Caco-2 (cell line): ENCODE measurements at regions not wholly inside any gene's neighbourhood (a gene's known extent, or its start where the extent isn't known, plus 50 kb on each side); places are given as distances from the start of the nearest gene placed in this dataset.

ENCODE experiments used
- BruUV-seq: library from RNA; stranded (reverse); fragments of 400-500 nt; replicated peaks from 2 replicates; lab custom pipeline; 2021; lab: Mats Ljungman, UMichigan
- CTCF ChIA-PET: fragments of 300-600 bp; sonication (Branson Sonifier 250); formaldehyde crosslinking; loops from one replicate; lab custom pipeline; 2022; ENCODE audit warnings: antibody characterized with exemption; lab: Charles Lee
- POLR2A ChIA-PET: fragments of 300-600 bp; sonication (Branson Sonifier 250); formaldehyde crosslinking; loops from one replicate; lab custom pipeline; 2022; ENCODE audit warnings: antibody characterized with exemption; lab: Charles Lee
- DNase-seq, 2 experiments: peaks; one replicate each; pipeline versions ENCODE4 v3.0.0 to v3.0.0-alpha.2; 2020 to 2022
- H3K27me3 ChIP-seq: replicated peaks from 2 replicates; pipeline ENCODE4 v1.6.0; 2011; ENCODE audit warnings: low read length; ENCODE audit not compliant: control insufficient read depth, insufficient read depth
- H3K36me3 ChIP-seq: 2 replicates; pipeline ENCODE4 v1.5.1; 2011; ENCODE audit warnings: low read length; ENCODE audit not compliant: control insufficient read depth, insufficient read depth
- H3K4me1 ChIP-seq: fragments of 250-450 bp; sonication (Bioruptor Pico); 2 replicates; pipeline ENCODE4 v1.5.1; 2020; ENCODE audit warnings: mild to moderate bottlenecking
- H3K4me3 ChIP-seq: 2 replicates; pipeline ENCODE4 v1.5.1; 2011; ENCODE audit warnings: low read depth, mild to moderate bottlenecking, control low read depth, low read length
- H3K9me3 ChIP-seq: fragments of 250-450 bp; sonication (Bioruptor Pico); 2 replicates; pipeline ENCODE4 v1.5.1; 2020; ENCODE audit warnings: mild to moderate bottlenecking, moderate library complexity
- H3K27ac Mint-ChIP-seq: one replicate; pipeline ENCODE4 v1.8.0; 2022; ENCODE audit warnings: mixed read lengths; ENCODE audit not compliant: unreplicated experiment
- H3K27me3 Mint-ChIP-seq: one replicate; pipeline ENCODE4 v1.8.0; 2022; ENCODE audit warnings: mixed read lengths; ENCODE audit not compliant: insufficient read depth, unreplicated experiment
- H3K36me3 Mint-ChIP-seq: one replicate; pipeline ENCODE4 v1.8.0; 2022; ENCODE audit warnings: mild to moderate bottlenecking, mixed read lengths; ENCODE audit not compliant: insufficient read depth, unreplicated experiment
- H3K4me1 Mint-ChIP-seq: one replicate; pipeline ENCODE4 v1.8.0; 2022; ENCODE audit warnings: low read depth, mixed read lengths; ENCODE audit not compliant: unreplicated experiment
- H3K4me3 Mint-ChIP-seq: one replicate; pipeline ENCODE4 v1.8.0; 2022; ENCODE audit warnings: mild to moderate bottlenecking, moderate library complexity, mixed read lengths; ENCODE audit not compliant: unreplicated experiment
- H3K9me3 Mint-ChIP-seq: one replicate; pipeline ENCODE4 v1.8.0; 2022; ENCODE audit warnings: mixed read lengths; ENCODE audit not compliant: unreplicated experiment
- intact Hi-C: fragments of 100-400 bp; cut with micrococcal nuclease; formaldehyde crosslinking; loops from one replicate; pipeline ENCODE4 v1.10.0; 2022; ENCODE audit not compliant: unreplicated experiment
- TF ChIP-seq, protein P1 (sequence below), 2 experiments: fragments of 200-600 bp in 1 of 2; IDR thresholded peaks; 1 replicate in 1 of 2; 2 replicates in 1 of 2; pipeline versions ENCODE4 v1.5.1 to v1.8.0; 2011 to 2022; ENCODE audit warnings: antibody characterized with exemption in 1 of 2, control low read depth in 1 of 2, inconsistent platforms in 1 of 2, low read depth in 1 of 2, low read length in 1 of 2, mild to moderate bottlenecking in 1 of 2, moderate library complexity in 1 of 2; ENCODE audit not compliant: insufficient read depth in 1 of 2, severe bottlenecking in 1 of 2, unreplicated experiment in 1 of 2

- Mint-ChIP-seq H3K36me3 (no peaks in the 10 kb centered on the region), H3K27me3 (no peaks in the 10 kb centered on the region), H3K4me1 (no peaks in the 10 kb centered on the region), H3K4me3 (no peak overlapping the region), H3K27ac (no peak overlapping the region), H3K9me3 (peaks cover 38% of the 10 kb centered on the region)
- H3K9me3 ChIP-seq = peaks cover 9% of the 10 kb centered on the region; the same call in 1 of the 2 replicates
- no peak overlapping the region for H3K4me3 ChIP-seq
- no peak for DNase-seq
- intact Hi-C loops = no loop called here
- TF ChIP-seq, protein P1, sequence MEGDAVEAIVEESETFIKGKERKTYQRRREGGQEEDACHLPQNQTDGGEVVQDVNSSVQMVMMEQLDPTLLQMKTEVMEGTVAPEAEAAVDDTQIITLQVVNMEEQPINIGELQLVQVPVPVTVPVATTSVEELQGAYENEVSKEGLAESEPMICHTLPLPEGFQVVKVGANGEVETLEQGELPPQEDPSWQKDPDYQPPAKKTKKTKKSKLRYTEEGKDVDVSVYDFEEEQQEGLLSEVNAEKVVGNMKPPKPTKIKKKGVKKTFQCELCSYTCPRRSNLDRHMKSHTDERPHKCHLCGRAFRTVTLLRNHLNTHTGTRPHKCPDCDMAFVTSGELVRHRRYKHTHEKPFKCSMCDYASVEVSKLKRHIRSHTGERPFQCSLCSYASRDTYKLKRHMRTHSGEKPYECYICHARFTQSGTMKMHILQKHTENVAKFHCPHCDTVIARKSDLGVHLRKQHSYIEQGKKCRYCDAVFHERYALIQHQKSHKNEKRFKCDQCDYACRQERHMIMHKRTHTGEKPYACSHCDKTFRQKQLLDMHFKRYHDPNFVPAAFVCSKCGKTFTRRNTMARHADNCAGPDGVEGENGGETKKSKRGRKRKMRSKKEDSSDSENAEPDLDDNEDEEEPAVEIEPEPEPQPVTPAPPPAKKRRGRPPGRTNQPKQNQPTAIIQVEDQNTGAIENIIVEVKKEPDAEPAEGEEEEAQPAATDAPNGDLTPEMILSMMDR (IDR thresholded peaks at IDR 0.05; ENCODE audit: insufficient read depth in 1 of 2, low read depth in 1 of 2, low read length in 1 of 2, severe bottlenecking in 1 of 2, unreplicated experiment in 1 of 2) = no peak
- no peaks in the 10 kb centered on the region for H3K4me1 ChIP-seq
- no TSS peak for BruUV-seq
- POLR2A ChIA-PET = no interaction called here
- no peaks in the 10 kb centered on the region for H3K27me3 ChIP-seq
- CTCF ChIA-PET = no interaction called here
- H3K36me3 ChIP-seq = no peaks in the 10 kb centered on the region
Observed at GRCh38 chr10:49448924-49449323, 53.0 kb upstream of the DRGX start.

DNA sequence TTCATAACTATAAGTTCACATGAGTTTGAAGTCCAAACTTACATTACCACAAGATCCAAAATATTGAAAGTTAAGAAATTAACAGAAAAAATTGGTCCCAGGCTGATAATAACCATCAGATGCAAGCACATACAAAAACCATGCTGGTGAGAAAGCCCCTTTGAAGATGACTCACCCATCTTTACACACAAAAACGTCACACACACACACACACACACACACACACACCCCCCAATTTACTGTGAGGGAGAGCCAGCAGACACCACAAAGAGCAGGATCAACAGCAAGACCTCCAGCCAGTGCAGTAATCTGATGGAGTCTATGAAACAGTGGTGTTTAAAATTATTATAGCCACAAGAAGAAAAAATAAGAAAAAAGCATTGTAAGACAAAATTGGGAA, 50.1 kb upstream of the DRGX start:
- no peak for DNase-seq
- CTCF ChIA-PET = interaction anchor here (1.0 kb wide), 1 partner anchor 93 kb away, joined by 3 read pairs; the partner anchor contains the start of gene ERCC6
- Histone ChIP-seq H3K4me3 (no peak overlapping the region), H3K27me3 (no peaks in the 10 kb centered on the region), H3K4me1 (no peaks in the 10 kb centered on the region), H3K9me3 (peaks cover 5% of the 10 kb centered on the region; the same call in 1 of the 2 replicates), H3K36me3 (no peaks in the 10 kb centered on the region)
- Mint-ChIP-seq H3K27ac (no peak overlapping the region), H3K36me3 (no peaks in the 10 kb centered on the region), H3K27me3 (no peaks in the 10 kb centered on the region), H3K9me3 (peaks cover 15% of the 10 kb centered on the region), H3K4me1 (no peaks in the 10 kb centered on the region), H3K4me3 (no peak overlapping the region)
- POLR2A ChIA-PET = no interaction called here
- BruUV-seq = no TSS peak
- intact Hi-C loops = no loop called here
- TF ChIP-seq, protein P1 (IDR thresholded peaks at IDR 0.05; ENCODE audit: insufficient read depth in 1 of 2, low read depth in 1 of 2, low read length in 1 of 2, severe bottlenecking in 1 of 2, unreplicated experiment in 1 of 2) = no peak
